ENCODE measurements at regions not wholly inside any gene's neighbourhood (a gene's known extent, or its start where the extent isn't known, plus 50 kb on each side); places are given as distances from the start of the nearest gene placed in this dataset.

DNA sequence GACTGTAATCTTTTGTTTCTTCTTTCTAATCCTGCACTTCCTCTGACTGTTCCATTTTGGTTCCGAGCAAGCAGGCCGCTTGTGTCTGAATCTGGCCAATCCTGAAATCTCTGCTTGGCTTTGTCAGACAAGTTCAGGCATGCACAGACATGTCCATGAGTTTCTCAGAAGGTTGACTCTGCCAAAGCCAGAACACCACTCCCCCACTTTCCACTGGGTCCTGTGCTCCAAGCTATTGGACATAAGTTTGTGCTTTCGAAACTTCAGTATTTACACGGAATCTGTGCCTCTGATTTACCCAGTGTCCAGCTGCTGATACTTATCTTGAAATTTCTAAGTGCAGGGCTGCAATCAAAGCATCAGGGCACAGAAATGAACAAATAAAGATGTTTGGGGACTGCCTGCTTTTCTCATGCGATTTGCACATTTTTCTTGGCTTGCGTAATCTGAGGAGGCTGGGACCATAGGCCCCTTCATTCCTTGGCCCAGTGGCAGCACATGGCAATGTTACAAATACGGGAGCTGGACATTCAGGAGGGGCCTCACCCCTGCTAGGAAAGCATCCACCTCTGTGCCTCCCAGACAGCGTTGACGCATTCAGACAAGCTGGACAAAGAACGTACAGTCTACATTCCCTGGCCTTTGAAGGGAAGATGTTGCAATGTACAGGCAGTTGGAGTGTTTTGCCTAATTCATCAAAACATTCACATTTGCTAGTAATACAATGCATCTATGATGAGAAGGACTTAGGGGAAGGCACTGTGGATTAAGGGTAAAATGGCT lies 209.2 kb upstream of the PAPPA start:
- CTCF ChIA-PET: interaction anchor here (0.6 to 2.4 kb wide), 4 partner anchors 21 to 209 kb away, joined by 3 to 6 read pairs (median 3); partner anchors contain the start of gene PAPPA
- DNase-seq (ENCODE audit: low read depth, low spot score): peak; percentile 99
- no peak overlapping the region for H3K4me3 ChIP-seq (ENCODE audit: low read depth, low read length)
- POLR2A ChIA-PET: interaction anchor here (0.5 to 1.9 kb wide), 11 partner anchors 9 to 353 kb away, joined by 3 to 13 read pairs (median 5); partner anchors contain the start of gene PAPPA
- TF ChIP-seq, protein P1, sequence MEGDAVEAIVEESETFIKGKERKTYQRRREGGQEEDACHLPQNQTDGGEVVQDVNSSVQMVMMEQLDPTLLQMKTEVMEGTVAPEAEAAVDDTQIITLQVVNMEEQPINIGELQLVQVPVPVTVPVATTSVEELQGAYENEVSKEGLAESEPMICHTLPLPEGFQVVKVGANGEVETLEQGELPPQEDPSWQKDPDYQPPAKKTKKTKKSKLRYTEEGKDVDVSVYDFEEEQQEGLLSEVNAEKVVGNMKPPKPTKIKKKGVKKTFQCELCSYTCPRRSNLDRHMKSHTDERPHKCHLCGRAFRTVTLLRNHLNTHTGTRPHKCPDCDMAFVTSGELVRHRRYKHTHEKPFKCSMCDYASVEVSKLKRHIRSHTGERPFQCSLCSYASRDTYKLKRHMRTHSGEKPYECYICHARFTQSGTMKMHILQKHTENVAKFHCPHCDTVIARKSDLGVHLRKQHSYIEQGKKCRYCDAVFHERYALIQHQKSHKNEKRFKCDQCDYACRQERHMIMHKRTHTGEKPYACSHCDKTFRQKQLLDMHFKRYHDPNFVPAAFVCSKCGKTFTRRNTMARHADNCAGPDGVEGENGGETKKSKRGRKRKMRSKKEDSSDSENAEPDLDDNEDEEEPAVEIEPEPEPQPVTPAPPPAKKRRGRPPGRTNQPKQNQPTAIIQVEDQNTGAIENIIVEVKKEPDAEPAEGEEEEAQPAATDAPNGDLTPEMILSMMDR (IDR thresholded peaks at IDR 0.05; ENCODE audit: insufficient read depth, low read length, missing control alignments): no peak

GRCh38 chr9:115945009-115945431 lies 208.6 kb upstream of the PAPPA start:
- ChIA-PET POLR2A (interaction anchor here (1.0 to 1.9 kb wide), 8 partner anchors 8 to 353 kb away, joined by 3 to 13 read pairs (median 7); partner anchors contain the start of gene PAPPA), CTCF (interaction anchor here (0.8 to 2.4 kb wide), 3 partner anchors 20 to 207 kb away, joined by 3 to 6 read pairs (median 3); no protein-coding TSS in a partner anchor)
- TF ChIP-seq, protein P1 (IDR thresholded peaks at IDR 0.05; ENCODE audit: insufficient read depth, low read length, missing control alignments): no peak
- no peak overlapping the region for H3K4me3 ChIP-seq (ENCODE audit: low read depth, low read length)
- no peak for DNase-seq (ENCODE audit: low read depth, low spot score)

- DNase-seq (ENCODE audit: low read depth, low spot score): no peak
- TF ChIP-seq, protein P1 (IDR thresholded peaks at IDR 0.05; ENCODE audit: insufficient read depth, low read length, missing control alignments): no peak
- CTCF ChIA-PET: interaction anchor here (2.4 kb wide), 1 partner anchor 203 kb away, joined by 6 read pairs; no protein-coding TSS in a partner anchor
- POLR2A ChIA-PET: no interaction called here
- H3K4me3 ChIP-seq (ENCODE audit: low read depth, low read length): no peak overlapping the region
These were observed 207.1 kb upstream of the PAPPA start for GRCh38 chr9:115946530-115946929.

DNA sequence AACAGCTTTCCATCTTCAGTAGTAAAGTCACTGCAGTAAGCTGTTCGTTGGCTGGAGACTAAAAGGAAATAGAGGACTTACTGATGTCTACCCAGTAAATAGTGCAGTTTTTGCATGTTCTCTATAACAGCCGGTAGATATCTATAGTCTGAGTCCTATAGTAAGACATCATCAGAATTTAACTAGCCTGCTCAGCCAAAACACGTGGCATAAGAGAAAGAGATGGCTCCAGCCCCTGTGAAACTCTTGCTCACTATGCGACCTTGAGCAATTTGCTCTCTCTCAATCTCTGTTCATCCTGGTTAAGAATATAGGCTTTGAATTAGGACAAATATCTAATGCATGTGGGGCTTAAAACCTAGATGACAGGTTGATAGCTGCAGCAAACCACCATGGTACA lies 201.6 kb upstream of the PAPPA start:
- CTCF ChIA-PET: interaction anchor here (0.9 to 1.5 kb wide), 2 partner anchors 358 to 360 kb away, joined by 4 to 5 read pairs; no protein-coding TSS in a partner anchor
- TF ChIP-seq, protein P1 (IDR thresholded peaks at IDR 0.05; ENCODE audit: insufficient read depth, low read length, missing control alignments): no peak
- DNase-seq (ENCODE audit: low read depth, low spot score): no peak
- POLR2A ChIA-PET: no interaction called here
- H3K4me3 ChIP-seq (ENCODE audit: low read depth, low read length): no peak overlapping the region

GRCh38 chr9:115952430-115953292 lies 200.9 kb upstream of the PAPPA start:
- ChIA-PET POLR2A (interaction anchor here (1.5 kb wide), 1 partner anchor 8 kb away, joined by 7 read pairs; no protein-coding TSS in a partner anchor), CTCF (interaction anchor here (1.0 kb wide), 1 partner anchor 359 kb away, joined by 3 read pairs; no protein-coding TSS in a partner anchor)
- TF ChIP-seq, protein P1 (IDR thresholded peaks at IDR 0.05; ENCODE audit: insufficient read depth, low read length, missing control alignments): no peak
- DNase-seq (ENCODE audit: low read depth, low spot score): no peak
- H3K4me3 ChIP-seq (ENCODE audit: low read depth, low read length): no peak overlapping the region
